Inferior parietal cortex (tissue), 1 donor: ENCODE measurements at regions not wholly inside any gene's neighbourhood (a gene's known extent, or its start where the extent isn't known, plus 50 kb on each side); places are given as distances from the start of the nearest gene placed in this dataset.

Experiments
- DNase-seq: peaks from one replicate; pipeline ENCODE4 v3.0.0-alpha.2; 2016; ENCODE audit errors: extremely low spot score

DNA sequence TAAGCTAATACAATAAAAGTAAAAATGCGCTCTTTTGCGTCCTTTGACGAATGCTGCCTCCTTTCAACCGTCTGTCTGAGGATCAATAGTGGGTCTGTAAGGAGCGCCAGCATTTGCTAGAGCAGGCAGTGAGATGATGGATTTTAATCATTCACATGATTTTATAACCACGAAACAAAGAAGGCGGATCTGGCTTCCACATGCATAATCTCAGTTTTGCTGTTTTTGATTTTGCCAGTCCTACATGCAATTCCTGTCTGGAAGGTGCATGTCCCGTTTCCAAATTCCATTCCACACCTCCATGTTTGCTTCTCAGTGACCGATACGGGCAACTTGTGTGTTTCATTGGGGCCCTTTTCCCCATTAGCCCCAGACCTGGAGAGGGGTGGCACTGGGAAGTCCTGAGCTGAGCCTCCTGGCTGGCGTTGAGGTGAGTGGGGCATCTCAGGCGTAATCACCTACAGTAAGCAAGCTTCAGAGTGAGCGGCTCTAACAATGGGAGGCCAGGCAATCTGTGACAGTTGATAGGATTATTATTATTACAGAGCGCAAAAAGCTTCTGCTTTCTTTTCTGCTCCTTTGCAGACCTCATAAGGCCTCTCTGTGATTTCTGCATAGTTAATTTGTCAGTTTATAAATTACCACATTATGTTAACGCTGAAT lies 405.4 kb downstream of the ZSWIM6 start:
- DNase-seq: no peak

- DNase-seq: no peak
Measured at GRCh38 chr5:61737964-61738340, 405.9 kb downstream of the ZSWIM6 start.

DNA sequence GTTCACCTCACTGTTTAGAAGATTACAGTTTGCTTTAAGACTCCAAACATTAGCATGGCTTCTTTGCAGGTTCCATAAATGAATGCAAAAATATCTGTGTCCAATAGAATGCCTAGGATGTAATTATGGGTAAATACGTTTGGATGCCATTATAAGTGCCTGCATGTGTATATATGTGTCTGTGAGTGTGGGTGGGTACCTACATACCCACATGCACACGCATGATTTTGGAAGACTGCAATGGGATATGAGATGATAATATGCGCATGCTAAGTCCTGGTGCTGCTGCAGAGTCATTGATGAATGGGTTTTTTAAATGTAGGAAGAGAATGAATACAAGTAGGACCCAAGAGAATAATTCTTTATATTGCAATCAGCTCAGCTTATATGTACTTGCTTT lies 406.4 kb downstream of the ZSWIM6 start:
- DNase-seq: no peak

GRCh38 chr5:61744690-61745619 lies 412.9 kb downstream of the ZSWIM6 start:
- no peak for DNase-seq

GRCh38 chr5:61746831-61747575 lies 414.9 kb downstream of the ZSWIM6 start:
- no peak for DNase-seq

- DNase-seq: no peak
Measured at GRCh38 chr5:61748121-61748520, 416.1 kb downstream of the ZSWIM6 start.

GRCh38 chr5:61748651-61749050 lies 416.6 kb downstream of the ZSWIM6 start:
- no peak for DNase-seq

DNA sequence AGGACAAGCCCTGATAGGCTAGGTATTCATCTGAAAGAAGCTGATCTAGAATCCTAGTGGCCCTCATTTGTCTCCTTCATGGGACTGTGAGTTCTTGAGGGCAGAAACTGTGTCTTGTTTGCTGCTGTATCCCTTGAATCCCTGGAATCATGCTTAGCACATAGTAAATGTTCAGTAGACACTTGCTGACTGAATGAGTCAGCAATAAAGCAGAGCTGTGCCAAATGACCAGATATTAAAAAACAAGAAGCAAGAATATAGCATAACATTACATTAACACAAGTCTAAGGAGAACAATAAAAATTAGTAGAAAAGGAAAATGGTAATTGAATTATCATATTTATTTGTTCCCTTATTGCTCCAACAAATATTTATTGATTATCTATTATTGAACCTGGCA lies 420.5 kb downstream of the ZSWIM6 start:
- DNase-seq: no peak

- DNase-seq: no peak
Measured at GRCh38 chr5:61754792-61755191, 422.7 kb downstream of the ZSWIM6 start.

DNA sequence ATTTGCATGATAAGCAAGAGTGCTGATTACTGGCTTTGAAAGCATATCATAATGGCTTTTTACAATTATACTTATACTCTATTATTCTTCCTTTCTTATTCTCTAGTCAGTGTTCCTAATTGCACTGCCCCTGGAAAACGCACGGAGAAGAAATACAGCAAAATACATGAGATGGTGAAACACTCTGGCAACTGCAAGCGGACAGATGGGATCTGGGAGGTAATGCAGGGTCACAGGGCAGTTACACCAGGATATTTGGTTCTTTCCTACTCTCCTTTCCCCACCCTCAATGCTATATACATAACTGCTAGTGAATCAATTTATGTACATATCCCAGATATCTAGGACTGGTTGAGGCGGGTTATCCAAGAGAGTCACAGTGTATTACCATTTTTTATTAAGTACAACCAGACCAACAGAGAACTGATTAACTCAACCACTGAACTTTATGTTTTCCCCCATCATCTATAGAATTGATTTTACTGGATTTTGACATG lies 423.7 kb downstream of the ZSWIM6 start:
- DNase-seq: no peak

GRCh38 chr5:61758711-61759110 lies 426.7 kb downstream of the ZSWIM6 start:
- DNase-seq: no peak

- no peak for DNase-seq
Measured at GRCh38 chr5:61765471-61765870, 433.4 kb downstream of the ZSWIM6 start.

- DNase-seq: no peak
Measured at GRCh38 chr5:61766141-61766540, 434.1 kb downstream of the ZSWIM6 start.

DNA sequence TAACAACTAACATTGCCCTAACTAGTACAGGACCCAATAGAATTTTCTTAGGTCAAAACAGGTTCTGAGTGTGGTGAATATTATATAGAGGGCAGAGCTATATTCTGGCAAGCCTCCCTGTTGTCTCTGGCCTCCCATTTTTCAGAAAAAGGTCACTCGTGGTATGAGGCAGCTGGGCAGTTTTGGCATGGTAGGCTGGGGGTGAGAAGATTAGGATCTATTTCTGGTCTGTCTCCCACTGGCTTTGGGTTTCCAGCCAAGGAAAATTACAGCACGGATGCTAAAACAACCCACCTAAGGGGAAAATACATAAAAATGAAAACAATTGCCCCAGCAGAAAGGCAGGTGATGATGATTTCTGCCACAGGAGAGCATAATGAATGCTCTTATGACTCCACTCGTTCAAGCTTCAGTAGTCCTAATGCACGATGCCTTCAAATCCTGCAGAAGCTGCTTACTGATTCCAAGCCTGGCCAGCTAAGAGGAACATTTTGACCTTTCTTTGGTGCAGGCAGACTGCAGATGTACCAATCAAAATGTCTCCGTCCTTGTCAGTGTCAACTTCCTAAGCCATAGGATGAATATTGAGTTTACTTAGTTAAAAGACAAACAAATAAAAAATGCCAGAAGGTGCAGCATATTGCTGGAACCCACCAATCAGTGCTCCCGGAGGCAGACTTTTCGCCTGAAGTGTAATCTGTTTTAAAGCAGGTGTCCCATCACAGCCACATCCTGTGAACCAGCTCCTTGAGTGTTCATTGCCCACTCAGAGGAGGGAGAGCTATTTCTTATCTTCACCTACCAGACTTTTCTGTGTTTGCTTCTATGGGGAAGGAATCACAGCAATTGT lies 435.4 kb downstream of the ZSWIM6 start:
- no peak for DNase-seq

- no peak for DNase-seq
Measured at GRCh38 chr5:61768692-61769281, 436.7 kb downstream of the ZSWIM6 start.

GRCh38 chr5:61771062-61771461 lies 439.0 kb downstream of the ZSWIM6 start:
- no peak for DNase-seq

DNA sequence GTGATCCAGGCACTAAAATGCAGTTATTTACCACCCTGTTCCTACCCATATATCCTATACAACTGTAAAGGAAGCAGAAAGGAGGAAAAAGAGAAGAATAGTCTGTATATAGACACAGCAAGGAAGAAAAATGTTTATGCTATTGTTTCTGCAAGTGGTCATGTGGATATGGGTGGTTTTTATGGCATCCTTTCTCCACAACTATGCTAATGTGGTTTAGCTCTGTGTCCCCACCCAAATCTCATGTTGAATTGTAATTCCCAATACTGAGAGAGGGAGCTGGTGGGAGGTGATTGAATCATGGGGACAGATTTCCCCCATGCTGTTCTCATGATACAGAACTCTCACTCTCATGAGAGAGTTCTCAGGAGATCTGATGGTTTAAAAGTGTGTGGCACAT lies 439.8 kb downstream of the ZSWIM6 start:
- DNase-seq: no peak

GRCh38 chr5:61775901-61776300 lies 443.8 kb downstream of the ZSWIM6 start:
- no peak for DNase-seq

DNA sequence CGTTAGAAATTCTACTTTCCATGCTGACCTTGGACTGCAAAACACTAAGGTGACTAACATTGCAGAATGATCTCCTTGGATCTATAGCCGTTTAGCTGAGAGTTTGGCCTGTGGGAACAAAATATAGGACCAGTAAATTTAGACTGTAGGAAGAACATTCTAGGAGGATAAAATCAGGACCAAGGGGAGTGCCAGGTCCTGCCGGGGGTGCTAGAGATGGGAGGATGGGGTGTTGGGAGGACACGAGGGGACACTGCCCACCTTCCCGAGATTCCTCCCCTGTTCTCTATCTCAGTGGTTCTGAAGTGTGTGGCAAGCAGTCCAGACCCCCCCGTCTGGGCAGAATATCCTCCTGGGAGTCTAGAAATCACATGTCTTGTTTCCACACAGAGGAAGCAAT lies 445.2 kb downstream of the ZSWIM6 start:
- no peak for DNase-seq

- DNase-seq: no peak
Measured at GRCh38 chr5:61779743-61780142, 447.7 kb downstream of the ZSWIM6 start.

DNA sequence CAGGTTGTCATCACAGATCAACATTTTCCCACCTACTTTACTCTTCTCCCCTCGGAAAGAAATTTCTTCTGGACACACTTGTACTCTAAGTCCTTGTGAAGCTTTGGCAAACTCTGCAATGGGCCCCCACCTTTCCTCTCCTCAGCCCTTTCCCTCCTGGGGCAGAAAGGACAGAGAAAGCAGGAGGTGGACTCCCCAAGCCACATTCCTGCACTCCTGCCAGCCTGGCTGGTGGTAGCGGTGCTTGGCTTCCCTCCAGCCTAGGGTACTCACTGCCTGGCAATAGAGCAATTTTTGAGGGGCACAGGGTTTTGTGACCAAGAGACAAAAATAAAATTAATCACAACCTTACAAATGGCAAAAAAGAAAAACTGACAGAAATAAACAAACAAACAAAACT lies 451.4 kb downstream of the ZSWIM6 start:
- no peak for DNase-seq
